Neuronal stem cell (in vitro differentiated cells): ENCODE measurements at regions not wholly inside any gene's neighbourhood (a gene's known extent, or its start where the extent isn't known, plus 50 kb on each side); places are given as distances from the start of the nearest gene placed in this dataset.

Source experiments
- DNase-seq: peaks from one replicate; pipeline ENCODE4 v3.0.0-alpha.2; 2013; ENCODE audit warnings: low spot score
- H2AFZ ChIP-seq: one replicate; pipeline ENCODE4 v1.6.1; 2013; ENCODE audit warnings: mild to moderate bottlenecking, low read length, inconsistent platforms
- H2AK5ac ChIP-seq: 2 replicates; pipeline ENCODE4 v1.6.1; 2013; ENCODE audit warnings: low read depth, mild to moderate bottlenecking, inconsistent platforms, low read length, moderate library complexity, mixed read lengths
- H2BK120ac ChIP-seq: 2 replicates; pipeline ENCODE4 v1.6.1; 2013; ENCODE audit warnings: low read depth, mild to moderate bottlenecking, inconsistent platforms, low read length, moderate library complexity, mixed read lengths
- H2BK12ac ChIP-seq: one replicate; pipeline ENCODE4 v1.6.1; 2013; ENCODE audit warnings: low read length, inconsistent platforms
- H2BK15ac ChIP-seq: 2 replicates; pipeline ENCODE4 v1.6.1; 2013; ENCODE audit warnings: mild to moderate bottlenecking, low read length, inconsistent platforms, mixed read lengths
- H2BK5ac ChIP-seq: one replicate; pipeline ENCODE4 v1.6.1; 2013; ENCODE audit warnings: inconsistent platforms, mild to moderate bottlenecking, low read length, moderate library complexity
- H3K14ac ChIP-seq: one replicate; pipeline ENCODE4 v1.6.1; 2013; ENCODE audit warnings: low read length, inconsistent platforms
- H3K18ac ChIP-seq: 2 replicates; pipeline ENCODE4 v1.6.1; 2013; ENCODE audit warnings: low read length, inconsistent platforms
- H3K23ac ChIP-seq: 2 replicates; pipeline ENCODE4 v1.6.1; 2013; ENCODE audit warnings: low read depth, mild to moderate bottlenecking, mixed read lengths, low read length, inconsistent platforms; ENCODE audit not compliant: poor library complexity
- H3K27ac ChIP-seq: replicated peaks from 3 replicates; pipeline ENCODE4 v1.5.1; 2013; ENCODE audit warnings: low read length, inconsistent platforms
- H3K27me3 ChIP-seq, 3 experiments: 2 replicates each; pipeline ENCODE4 v1.6.1; 2013; ENCODE audit warnings: low read length in 3 of 3, mild to moderate bottlenecking in 2 of 3, inconsistent platforms in 1 of 3, low read depth in 1 of 3, mixed read lengths in 1 of 3, moderate library complexity in 1 of 3; ENCODE audit not compliant: control insufficient read depth in 3 of 3, insufficient read depth in 3 of 3
- H3K36me3 ChIP-seq, 2 donors: replicated peaks in 1 of 2; 2 replicates each; pipeline ENCODE4 v1.6.1; 2013; ENCODE audit warnings: low read length in 2 of 2; ENCODE audit not compliant: control insufficient read depth in 2 of 2, insufficient read depth in 2 of 2
- H3K4ac ChIP-seq: 2 replicates; pipeline ENCODE4 v1.6.1; 2013; ENCODE audit warnings: inconsistent platforms, mild to moderate bottlenecking, low read length, moderate library complexity
- H3K4me1 ChIP-seq, 2 donors: 1 replicate in 1 of 2; 2 replicates in 1 of 2; pipeline ENCODE4 v1.6.1; 2013; ENCODE audit warnings: low read length in 2 of 2, low read depth in 1 of 2; ENCODE audit not compliant: control insufficient read depth in 2 of 2, insufficient read depth in 1 of 2
- H3K4me2 ChIP-seq: one replicate; pipeline ENCODE4 v1.6.1; 2013; ENCODE audit warnings: mild to moderate bottlenecking, low read length, inconsistent platforms; ENCODE audit not compliant: insufficient read depth, poor library complexity, severe bottlenecking
- H3K4me3 ChIP-seq, 2 donors: 2 replicates each; pipeline ENCODE4 v1.5.1; 2013; ENCODE audit warnings: low read length in 2 of 2, mild to moderate bottlenecking in 2 of 2, inconsistent platforms in 1 of 2, moderate library complexity in 1 of 2
- H3K79me1 ChIP-seq: one replicate; pipeline ENCODE4 v1.6.1; 2013; ENCODE audit warnings: low read depth, mild to moderate bottlenecking, inconsistent platforms, low read length, moderate library complexity
- H3K9ac ChIP-seq: one replicate; pipeline ENCODE4 v1.6.1; 2013; ENCODE audit warnings: mild to moderate bottlenecking, low read depth, low read length, inconsistent platforms; ENCODE audit not compliant: poor library complexity
- H3K9me3 ChIP-seq, 2 donors: replicated peaks in 1 of 2; 2 replicates each; pipeline versions ENCODE3 to v1.6.1; 2013; ENCODE audit warnings: low read length in 2 of 2, mild to moderate bottlenecking in 2 of 2, inconsistent platforms in 1 of 2, low read depth in 1 of 2, mixed read lengths in 1 of 2, moderate library complexity in 1 of 2; ENCODE audit not compliant: control insufficient read depth in 2 of 2, insufficient read depth in 1 of 2
- H4K8ac ChIP-seq: one replicate; pipeline ENCODE4 v1.6.1; 2013; ENCODE audit warnings: low read depth, mild to moderate bottlenecking, inconsistent platforms, low read length, moderate library complexity
- H4K91ac ChIP-seq: one replicate; pipeline ENCODE4 v1.6.1; 2013; ENCODE audit warnings: low read length, low read depth, mild to moderate bottlenecking, inconsistent platforms; ENCODE audit not compliant: poor library complexity
- WGBS, 2 donors: extraction: QIAGEN DNeasy Blood & Tissue Kit; methylation state at CpG; one replicate each; pipeline ENCODE4 v1.1.7; 2013; ENCODE audit warnings: missing lambda C conversion rate in 2 of 2, mixed read lengths in 1 of 2; ENCODE audit not compliant: insufficient read length in 2 of 2, insufficient replicate concordance in 1 of 2; ENCODE audit errors: extremely low coverage in 2 of 2; 5-methylcytosine and 5-hydroxymethylcytosine counted together

GRCh38 chr15:70290708-70291107 lies 193.0 kb upstream of the TLE3 start:
- Histone ChIP-seq H3K14ac (no peak overlapping the region), H2BK5ac (no peak overlapping the region), H3K4me3 (no peak overlapping the region), H3K9me3 (no peaks in the 10 kb centered on the region), H3K36me3 (no peaks in the 10 kb centered on the region), H3K27ac (no peak overlapping the region), H3K4me1 (peaks cover 0 to 5% of the 10 kb centered on the region in 2 donors), H3K18ac (no peak overlapping the region), H4K91ac (no peak overlapping the region), H2BK120ac (no peak overlapping the region), H3K9ac (no peak overlapping the region), H3K27me3 (no peaks in the 10 kb centered on the region), H4K8ac (no peak overlapping the region), H3K79me1 (no peaks in the 10 kb centered on the region), H3K4ac (no peak overlapping the region), H2AFZ (no peak overlapping the region), H3K4me2 (no peak overlapping the region), H2BK15ac (no peak overlapping the region), H2AK5ac (no peak overlapping the region), H2BK12ac (no peak overlapping the region), H3K23ac (no peak overlapping the region)
- no peak for DNase-seq
- no CpG with 5 or more reads among the region's 6 CpGs for WGBS, 2 donors

DNA sequence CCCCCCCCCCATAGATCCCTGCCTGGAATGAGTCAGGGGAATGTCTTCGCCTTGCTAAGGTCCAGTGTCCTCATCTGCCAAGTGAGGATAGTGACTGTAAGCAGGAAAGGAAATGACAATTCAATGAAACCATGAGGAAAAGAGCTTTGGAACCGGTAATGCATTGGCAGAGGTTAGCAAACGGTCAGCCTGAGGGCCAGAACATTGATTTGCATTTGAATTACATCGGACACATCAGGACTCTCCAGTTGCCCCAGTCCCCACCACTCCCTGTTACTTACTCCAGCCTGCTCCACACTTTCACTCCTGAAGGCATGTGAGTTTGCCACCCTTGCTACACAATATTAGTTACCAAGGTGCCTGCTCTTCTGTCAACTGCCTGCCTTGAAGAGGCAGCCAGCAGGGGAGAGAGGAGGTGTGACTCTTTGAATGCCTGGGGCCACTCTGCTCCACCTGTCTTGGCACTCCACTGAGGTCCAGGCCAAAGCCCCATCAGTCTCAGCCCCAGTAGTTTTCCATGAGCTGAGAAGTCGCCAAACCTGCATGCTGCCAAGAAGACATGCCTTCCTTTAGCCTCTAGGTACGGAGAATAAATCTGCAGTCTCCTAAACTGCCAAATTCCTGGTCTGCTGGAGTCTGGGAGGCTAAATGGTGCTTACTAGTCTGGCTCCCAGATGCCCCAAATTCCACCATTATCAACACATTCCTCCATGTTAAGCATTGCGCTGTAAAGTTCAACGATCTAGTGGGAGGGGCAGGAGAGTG lies 191.7 kb upstream of the TLE3 start:
- Histone ChIP-seq H2BK5ac (no peak overlapping the region), H3K4me2 (no peak overlapping the region), H3K4me1 (peaks cover 0 to 5% of the 10 kb centered on the region in 2 donors), H2BK15ac (no peak overlapping the region), H3K18ac (no peak overlapping the region), H3K4me3 (no peak overlapping the region), H3K14ac (no peak overlapping the region), H4K8ac (no peak overlapping the region), H2BK120ac (no peak overlapping the region), H3K23ac (no peak overlapping the region), H2AK5ac (no peak overlapping the region), H2AFZ (no peak overlapping the region), H3K27me3 (no peaks in the 10 kb centered on the region), H3K36me3 (no peaks in the 10 kb centered on the region), H2BK12ac (no peak overlapping the region), H3K9ac (no peak overlapping the region), H3K9me3 (no peaks in the 10 kb centered on the region), H3K4ac (no peak overlapping the region), H4K91ac (no peak overlapping the region), H3K79me1 (no peaks in the 10 kb centered on the region), H3K27ac (no peak overlapping the region)
- DNase-seq: no peak
- WGBS, 2 donors: no CpG with 5 or more reads among the region's 8 CpGs

- H3K4me3 ChIP-seq: no peak overlapping the region
- H3K4ac ChIP-seq: no peak overlapping the region
- H3K9ac ChIP-seq: no peak overlapping the region
- H3K27me3 ChIP-seq: no peaks in the 10 kb centered on the region
- H4K8ac ChIP-seq: no peak overlapping the region
- no peak overlapping the region for H4K91ac ChIP-seq
- no CpG with 5 or more reads among the region's 5 CpGs for WGBS, 2 donors
- no peaks in the 10 kb centered on the region for H3K36me3 ChIP-seq
- no peak overlapping the region for H3K4me2 ChIP-seq
- no peak overlapping the region for H2BK12ac ChIP-seq
- H2BK5ac ChIP-seq: no peak overlapping the region
- no peak overlapping the region for H3K14ac ChIP-seq
- H2BK15ac ChIP-seq: no peak overlapping the region
- H2AK5ac ChIP-seq: no peak overlapping the region
- H3K9me3 ChIP-seq: no peaks in the 10 kb centered on the region
- H3K4me1 ChIP-seq: peaks cover 0 to 5% of the 10 kb centered on the region in 2 donors
- H3K18ac ChIP-seq: no peak overlapping the region
- H2BK120ac ChIP-seq: no peak overlapping the region
- no peaks in the 10 kb centered on the region for H3K79me1 ChIP-seq
- H2AFZ ChIP-seq: no peak overlapping the region
- H3K23ac ChIP-seq: no peak overlapping the region
- no peak overlapping the region for H3K27ac ChIP-seq
- no peak for DNase-seq
Observed at GRCh38 chr15:70286113-70286806, 188.5 kb upstream of the TLE3 start.

- no peak overlapping the region for H2AK5ac ChIP-seq
Observed at GRCh38 chr15:70284438-70285214, 186.9 kb upstream of the TLE3 start.

More at GRCh38 chr15:70284438-70285214, 186.9 kb upstream of the TLE3 start:
- H3K79me1 ChIP-seq: no peaks in the 10 kb centered on the region
- H3K27me3 ChIP-seq: no peaks in the 10 kb centered on the region
- no peak overlapping the region for H3K18ac ChIP-seq
- no peak overlapping the region for H3K23ac ChIP-seq
- no peak overlapping the region for H3K9ac ChIP-seq
- H3K9me3 ChIP-seq: no peaks in the 10 kb centered on the region
- no peak overlapping the region for H4K91ac ChIP-seq
- no peak overlapping the region for H3K4ac ChIP-seq
- H2BK120ac ChIP-seq: no peak overlapping the region
- no peak overlapping the region for H2BK15ac ChIP-seq
- H3K27ac ChIP-seq: no peak overlapping the region
- no CpG with 5 or more reads among the region's 9 CpGs for WGBS, 2 donors
- DNase-seq: no peak
- H2AFZ ChIP-seq: no peak overlapping the region
- H2BK5ac ChIP-seq: no peak overlapping the region
- H3K4me1 ChIP-seq: peaks cover 0 to 3% of the 10 kb centered on the region in 2 donors
- H3K14ac ChIP-seq: no peak overlapping the region
- no peaks in the 10 kb centered on the region for H3K36me3 ChIP-seq
- no peak overlapping the region for H3K4me3 ChIP-seq
- H4K8ac ChIP-seq: no peak overlapping the region
- no peak overlapping the region for H3K4me2 ChIP-seq
- H2BK12ac ChIP-seq: no peak overlapping the region
